ENCODE measurements at regions not wholly inside any gene's neighbourhood (a gene's known extent, or its start where the extent isn't known, plus 50 kb on each side); places are given as distances from the start of the nearest gene placed in this dataset.
"Not testable (repeated sequence)": the region's sequence is repeated elsewhere in the genome, so short reads cannot be mapped to it uniquely, and the experiment has no call there.

DNA sequence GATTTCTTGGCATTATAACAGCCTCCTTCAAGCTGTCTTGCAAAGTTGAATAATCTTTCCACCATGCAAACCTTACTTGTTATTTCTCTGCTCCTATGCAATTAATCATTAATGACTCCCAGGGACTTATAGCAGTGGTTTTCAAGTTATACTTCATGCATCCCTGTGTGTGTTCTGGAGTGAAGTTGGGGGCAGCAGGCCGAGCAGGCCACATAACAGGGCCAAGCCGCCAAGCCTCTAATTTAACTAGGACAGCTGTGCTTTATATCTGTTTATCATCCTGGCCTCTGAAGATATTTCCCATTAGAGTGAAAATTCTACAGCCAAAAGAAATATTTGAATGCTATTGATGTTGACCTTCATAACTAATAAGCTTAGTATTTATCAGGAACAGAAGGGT is 133.5 kb upstream of the PAK3 start:
- no peak for DNase-seq

DNA sequence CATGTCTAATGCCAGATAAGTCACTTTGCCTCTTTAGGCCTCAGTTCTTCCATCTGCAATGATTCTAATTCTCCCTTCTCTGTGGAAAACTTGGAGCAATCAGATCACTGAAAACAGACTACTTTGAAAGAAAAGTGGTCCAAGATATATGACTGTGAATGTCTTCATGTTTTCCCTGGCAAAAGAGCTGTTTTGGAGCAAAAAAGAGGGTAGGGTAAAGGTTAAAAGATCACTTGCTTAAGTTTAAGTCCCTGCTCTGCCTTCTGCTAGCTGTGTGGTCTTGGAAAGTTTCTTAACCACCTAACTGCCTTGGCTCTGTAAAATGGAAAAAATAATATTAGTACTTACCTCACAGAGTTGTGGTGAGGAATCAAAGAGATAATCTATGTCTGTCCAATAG is 140.3 kb upstream of the PAK3 start:
- no peak for DNase-seq

DNA sequence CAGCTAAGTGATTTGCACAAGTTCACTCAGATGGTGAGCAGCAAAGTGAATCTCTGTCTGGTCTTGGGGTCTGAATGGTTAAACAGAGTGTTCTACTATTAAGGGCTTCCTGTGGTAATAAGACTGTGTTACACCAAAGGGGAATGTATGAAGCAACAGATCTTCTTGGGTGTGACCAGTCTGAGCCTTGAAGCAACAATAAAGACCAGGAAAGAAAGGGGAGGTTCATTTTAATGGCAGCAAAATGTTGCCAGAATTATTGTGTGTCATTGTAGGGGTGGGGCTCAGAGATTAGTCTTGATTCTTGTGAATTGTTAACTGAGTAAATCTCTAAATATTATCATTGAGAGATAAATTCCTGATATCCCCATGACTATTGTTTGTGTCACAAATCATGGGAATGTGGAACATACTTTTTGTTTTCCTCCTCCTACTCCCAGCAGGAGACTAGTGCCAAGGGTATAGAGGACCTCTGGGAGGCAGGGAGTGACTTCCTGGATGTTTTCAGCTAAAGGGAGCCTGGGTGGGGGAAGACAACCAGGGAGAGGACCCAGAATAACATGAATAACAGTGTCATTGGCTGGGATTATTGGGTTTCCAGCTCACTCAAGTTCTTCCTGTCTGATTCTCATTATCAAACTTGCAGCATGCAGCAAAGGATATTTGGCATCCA is 141.4 kb upstream of the PAK3 start:
- DNase-seq, result no peak

DNA sequence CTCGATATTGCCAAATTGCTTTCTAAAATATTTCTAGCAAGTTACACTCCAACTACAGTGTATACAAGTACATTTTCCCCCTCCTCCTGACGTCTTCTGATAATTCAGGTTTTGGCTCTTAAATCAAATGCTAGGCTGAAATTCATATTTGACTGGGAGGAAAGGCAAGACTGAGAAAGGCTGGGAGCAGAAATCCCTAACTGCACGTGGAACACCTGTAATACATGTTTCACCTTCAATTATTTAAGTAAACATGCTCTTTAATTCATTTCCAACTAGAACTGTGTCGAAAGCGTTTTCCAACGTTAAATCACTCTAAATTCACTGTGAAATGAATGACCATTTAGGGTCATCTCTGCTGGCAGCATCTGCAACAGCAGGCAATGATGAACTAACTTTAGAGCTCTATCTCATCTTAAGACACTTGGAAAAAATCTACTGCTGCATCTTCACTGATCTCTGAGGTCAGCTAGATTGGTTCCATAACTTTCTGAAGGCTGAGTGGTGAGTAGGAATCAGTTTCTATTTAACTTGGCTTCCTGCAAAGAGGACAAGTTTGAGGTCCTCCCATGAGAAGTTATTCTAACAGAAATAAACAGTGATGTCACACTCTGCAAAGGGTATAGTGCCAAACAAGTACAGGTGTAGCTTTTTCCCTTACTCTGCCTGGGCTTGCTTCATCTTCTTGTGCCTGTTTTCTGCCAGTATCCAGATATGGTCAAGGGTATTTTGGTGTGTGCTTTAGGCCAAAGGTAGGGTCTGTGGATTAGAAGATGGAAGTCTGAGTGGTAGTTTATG is 144.3 kb upstream of the PAK3 start:
- DNase-seq, result no peak

DNA sequence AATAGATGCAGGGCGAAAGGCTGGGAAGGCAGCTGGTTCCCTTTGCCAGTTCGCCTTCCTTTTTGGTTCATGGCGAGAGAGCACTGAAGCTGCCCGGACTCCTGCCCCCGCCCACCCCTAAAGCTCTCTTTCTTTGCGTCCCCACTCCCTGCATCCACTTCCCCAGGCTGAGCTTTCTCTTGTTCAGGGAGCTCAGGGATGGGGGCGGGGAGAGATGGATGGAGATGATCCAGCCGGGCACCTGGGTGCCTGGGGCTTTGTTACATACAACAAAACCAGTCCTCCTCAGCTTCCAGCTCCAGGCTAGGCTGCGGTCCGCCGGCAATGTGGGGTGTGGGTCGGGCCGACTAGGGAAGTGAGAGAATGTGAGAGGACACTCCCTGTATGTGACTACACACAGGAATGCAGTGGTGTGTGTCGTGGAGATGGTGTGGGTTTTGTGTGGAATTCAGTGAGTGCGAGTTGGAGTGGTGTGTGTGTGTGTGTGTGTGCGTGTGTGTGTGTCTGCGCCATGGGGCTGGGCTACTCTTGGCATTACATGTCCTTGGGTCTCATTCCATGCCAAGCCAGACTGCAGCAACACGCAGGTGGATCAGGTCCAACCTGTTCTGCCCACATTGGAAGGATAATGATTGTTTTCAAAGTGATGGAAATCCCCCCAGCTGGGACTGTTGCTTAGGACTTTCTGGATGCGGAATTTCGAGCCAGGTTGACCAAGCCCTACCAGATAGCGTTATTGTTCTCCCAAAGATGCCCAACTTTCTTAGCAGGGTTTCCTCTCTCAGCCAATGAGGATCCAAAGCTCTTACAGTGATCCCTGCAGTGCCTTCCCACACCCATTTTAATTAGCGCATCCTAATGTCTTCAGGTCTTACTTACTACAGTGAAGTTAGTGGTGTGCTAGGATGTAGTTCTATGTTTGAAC is 149.4 kb upstream of the CHRDL1 start:
- no peak for DNase-seq

DNA sequence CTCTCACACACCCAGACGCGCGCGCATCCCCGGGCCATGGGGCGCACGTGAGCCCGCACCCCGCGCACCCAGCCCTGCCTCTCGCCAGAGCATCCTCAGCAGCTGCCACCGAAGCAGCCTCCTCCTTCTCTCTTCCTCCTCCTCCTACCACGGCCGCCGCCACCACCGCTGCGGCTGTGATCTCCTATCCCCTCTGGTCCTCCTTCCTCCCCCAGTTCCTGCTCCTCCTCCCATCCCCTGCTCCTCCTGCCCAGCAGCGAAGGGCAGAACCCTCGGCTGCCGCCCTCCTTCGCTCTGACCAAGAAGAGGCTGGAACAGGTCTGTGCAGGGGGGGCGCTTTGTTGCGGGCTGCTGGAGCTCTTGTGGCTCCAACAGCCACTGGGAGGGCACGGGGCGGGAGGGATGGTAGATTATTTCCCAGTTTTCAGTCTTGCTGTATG is 148.7 kb upstream of the CHRDL1 start:
- no peak for DNase-seq

DNA sequence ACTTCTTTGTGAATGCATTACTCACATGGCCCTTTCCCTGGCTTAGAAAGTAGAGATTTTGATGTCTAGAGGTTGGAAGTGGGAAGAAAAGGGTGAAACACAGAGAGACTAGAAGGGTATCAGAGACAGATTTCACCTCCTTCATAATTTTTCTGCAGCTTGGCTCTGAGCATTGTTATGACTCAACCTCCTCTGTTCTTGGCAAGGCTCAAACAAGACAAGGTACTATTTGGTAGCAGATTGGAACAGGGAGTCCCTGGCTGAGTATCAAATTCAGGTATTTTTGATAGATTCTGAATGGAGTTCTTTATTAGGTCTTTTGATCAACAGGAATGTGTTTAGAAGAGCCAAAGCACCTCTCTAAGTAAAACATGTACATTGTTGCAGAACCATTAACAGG is 146.3 kb upstream of the CHRDL1 start:
- no peak for DNase-seq

DNA sequence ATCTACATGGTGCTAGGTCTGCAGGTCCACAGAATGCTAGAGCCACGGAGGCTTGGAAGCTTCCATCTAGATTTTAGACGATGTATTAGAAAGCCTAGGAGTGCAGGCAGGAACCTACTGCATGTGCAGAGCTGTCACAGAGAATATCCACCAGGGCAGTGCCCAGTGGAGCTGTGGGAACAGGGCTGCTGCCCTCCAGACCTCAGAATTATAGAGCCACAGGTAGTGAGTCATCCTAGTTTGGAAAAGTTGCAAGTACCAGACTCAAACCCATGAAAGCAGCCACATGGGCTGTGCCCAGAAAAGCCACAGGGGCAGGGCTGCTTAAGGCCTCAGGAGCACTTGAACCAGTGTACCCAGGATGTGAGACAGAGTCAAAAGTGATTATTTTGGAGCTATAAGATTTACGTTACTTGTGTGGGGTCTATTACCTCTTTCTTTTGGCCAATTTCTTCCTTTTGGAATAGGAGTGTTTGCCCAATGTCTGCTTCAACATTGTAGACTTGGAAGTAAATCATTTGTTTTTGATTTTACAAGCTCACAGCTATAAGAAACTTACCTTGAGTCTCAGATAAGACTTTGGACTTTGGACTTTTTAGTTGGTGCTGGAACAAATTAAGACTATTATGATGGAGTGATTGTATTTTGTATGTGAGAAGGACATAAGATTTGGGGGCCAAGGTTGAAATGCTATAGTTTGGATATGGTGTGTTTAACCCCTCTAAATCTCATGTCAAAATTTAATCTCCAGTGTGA is 143.5 kb upstream of the CHRDL1 start:
- DNase-seq, result no peak

DNA sequence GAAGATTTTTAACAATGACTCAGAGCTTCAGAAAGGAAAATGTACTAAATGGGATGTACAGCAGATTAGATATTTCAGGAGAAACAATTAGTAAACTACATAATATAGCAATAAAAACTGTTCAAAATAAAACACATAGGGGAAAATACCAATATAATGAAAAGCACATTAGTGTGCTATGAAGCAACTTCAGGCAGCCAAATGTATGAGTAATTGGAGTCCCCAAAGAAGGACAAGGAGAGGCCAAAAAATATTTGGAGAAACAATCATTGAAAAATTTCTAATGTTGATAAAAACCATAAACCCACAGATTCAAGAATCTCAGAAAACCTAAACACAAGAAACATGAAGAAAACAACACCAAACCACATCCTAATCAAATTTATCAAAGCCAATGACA is 129.3 kb upstream of the CHRDL1 start:
- no peak for DNase-seq

DNA sequence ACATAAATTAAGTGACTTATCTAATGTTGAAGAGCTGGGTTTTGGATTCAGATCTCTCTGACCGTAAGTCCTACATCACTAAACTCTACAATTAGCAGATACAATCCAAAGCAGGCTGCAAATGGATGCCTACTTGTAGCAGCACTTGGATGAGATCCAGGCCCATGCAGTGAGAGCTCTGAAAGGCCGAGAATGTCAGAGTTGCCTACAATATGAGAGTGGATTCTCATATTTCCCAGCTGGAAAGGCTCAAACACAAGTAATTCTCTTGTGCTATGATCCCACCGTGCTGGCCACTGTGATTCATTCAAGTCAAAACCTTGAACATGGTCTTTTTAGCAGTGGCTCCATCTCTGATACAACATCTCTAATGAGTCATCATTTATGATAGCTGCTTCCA is 125.4 kb upstream of the CHRDL1 start:
- DNase-seq, result no peak

DNA sequence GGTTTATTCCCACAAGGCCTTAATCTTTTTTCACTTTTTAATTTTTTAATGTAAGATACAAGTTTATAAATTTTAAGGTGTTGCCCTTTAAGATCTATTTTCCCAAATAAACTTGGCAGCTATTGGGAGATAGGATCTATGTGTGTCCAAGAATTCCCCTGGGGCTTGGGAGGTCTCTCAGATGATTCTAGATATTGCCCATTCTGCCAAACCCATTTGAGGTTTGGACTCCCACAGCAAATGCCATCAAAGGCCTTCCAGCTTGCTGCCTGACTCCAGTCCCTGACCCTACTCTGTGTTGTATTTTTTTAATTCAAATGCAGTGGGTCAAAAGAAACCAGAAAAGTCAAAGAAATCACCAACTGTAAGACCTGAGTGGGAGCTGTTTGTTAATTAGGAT is 120.0 kb upstream of the CHRDL1 start:
- DNase-seq, result no peak

DNA sequence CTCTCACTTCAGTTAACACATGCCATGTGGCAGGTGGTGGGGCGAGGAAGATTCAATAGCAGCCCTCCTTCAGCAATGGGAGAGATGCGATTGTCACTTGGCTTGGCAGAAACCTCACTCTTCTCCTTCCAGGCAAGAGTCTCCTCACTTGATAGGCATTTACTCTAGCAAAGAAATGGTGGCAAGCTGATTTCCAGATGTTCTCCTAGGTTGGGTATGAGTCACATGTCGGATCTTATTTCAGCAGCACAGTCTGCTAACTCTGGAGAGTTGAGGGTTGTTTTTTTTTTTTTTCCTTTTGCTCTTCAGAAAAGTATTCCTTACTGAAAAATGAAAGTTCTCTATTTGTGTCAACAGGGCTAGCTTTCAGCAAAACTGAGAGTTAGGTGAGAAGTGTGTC is 119.5 kb upstream of the CHRDL1 start:
- no peak for DNase-seq

DNA sequence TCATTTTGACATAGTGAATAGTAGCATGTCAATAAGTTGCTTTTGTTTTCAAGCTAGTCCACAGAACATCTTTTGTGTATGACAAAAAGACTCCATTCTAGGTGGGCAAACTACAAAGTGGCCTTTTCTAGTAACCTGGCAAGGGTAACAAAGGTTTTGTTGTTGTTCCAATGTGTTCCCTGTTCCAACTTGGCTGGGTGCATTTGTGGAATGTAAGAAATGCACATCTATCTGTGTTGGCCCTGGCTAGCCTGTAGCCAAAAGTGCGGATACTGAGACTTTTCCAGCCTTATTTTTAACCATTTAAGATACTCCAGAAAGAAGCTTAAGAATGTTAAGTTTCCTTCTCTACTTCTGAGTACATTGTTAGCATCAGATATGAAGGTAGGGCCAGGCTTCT is 118.7 kb upstream of the CHRDL1 start:
- DNase-seq, result no peak

DNA sequence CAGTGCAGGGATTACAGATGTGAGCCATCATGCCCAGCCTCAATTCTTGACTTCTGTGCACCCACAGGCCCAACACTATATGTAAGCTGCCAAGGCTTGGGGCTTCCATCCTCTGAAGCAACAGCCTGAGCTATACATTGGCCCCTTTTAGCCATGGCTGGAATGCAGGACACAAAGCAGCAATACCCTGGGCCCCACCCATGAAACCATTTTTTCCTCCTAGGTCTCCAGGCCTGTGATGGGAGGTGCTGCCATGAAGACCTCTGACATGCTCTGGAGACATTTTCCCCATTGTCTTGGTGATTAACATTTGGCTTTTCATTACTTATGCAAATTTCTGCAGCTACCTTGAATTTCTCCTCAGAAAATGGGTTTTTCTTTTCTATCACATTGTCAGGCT is 109.1 kb upstream of the CHRDL1 start:
- not testable (repeated sequence) for DNase-seq

DNA sequence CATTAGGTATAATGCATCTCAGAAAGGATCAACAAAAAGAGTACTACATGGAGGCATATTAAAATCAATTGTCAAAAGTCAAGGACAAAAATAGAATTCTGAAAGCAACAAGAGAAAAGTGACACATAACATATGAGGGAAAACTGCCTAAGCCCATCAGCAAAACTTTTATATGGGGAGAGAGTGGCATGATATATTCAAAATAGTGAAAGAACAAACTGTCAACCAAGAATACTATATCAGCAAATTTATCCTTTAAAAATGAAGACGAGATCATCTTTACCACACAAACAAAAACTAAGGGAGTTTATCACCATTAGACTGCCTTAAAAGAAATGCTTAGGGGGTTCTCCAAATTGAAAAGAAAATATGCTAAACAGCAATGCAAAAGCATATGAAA is 86.4 kb upstream of the CHRDL1 start:
- no peak for DNase-seq

DNA sequence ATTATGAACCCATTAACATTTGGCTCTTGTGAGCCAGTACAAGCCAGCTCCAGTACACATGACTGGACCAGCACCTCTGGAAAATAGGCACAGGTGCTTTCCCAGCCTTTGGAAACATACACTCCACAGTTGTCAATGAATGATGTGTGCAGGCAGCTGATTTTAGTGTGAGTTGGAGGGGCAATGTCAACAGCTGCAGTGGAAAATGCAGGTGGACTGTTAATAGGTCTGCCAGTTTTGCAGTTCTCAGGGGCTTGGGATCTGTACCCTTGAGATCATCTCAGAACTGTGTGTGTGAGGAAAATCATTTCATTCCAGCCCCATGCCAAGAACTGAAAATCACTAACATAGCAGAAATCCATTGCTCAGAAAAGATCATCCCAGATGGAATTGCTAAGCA is 81.7 kb upstream of the CHRDL1 start:
- no peak for DNase-seq

DNA sequence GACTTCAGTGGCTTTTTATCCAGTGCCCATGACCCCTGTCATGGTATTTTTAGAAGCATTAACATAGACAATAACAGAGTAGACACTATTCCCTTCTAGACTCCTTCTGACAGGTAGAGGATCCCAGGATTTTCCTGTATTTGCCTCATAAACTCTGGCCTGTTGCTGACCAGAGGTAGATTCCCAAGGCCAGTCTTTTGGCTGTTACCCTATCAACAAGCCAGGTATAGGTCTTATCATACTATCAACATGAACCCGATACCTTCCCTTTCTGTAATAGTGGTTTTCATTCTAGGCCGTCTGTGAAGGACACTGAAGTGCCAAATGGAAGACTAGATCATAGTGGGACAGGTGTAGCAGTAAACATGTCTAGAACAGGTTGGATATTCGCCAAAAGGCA is 76.2 kb upstream of the CHRDL1 start:
- DNase-seq, result no peak

DNA sequence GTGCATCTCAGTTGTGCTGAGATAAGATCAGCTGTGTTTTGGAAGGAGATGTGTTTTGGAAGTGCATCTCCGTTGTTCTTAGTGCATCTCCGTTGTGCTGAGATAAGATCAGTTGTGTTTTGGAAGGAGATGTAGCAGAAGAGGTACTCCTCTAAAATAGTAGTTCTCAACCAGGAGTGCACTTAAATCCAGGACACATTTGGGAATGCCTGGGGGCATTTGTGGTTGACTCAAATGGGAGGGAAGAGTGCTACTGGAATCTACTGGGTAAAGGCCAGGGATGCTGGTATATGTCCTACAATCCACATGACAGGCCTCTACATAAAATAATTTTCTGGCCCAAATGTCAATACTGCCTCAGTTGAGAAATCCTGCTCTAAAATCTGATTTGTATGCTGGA is 70.8 kb upstream of the CHRDL1 start:
- no peak for DNase-seq

DNA sequence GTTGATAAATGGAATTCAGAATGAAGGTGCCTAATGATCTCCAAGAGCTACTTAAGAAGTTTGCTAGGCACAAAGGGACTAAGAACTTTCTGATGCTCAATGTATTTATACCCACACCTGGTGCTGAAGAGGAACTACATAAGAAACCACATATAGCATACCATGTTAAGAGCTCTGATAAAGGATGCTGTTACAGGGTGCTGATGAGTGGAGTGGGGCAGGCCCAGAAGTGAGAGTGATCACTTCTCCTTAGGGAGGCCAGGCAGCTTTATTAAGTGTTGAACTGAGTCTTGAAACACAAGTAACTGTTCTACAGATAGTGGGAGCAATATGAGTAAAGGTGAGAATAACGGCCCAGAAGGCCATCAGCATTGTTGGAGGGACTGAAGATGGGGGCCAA is 68.3 kb upstream of the CHRDL1 start:
- DNase-seq, result no peak

DNA sequence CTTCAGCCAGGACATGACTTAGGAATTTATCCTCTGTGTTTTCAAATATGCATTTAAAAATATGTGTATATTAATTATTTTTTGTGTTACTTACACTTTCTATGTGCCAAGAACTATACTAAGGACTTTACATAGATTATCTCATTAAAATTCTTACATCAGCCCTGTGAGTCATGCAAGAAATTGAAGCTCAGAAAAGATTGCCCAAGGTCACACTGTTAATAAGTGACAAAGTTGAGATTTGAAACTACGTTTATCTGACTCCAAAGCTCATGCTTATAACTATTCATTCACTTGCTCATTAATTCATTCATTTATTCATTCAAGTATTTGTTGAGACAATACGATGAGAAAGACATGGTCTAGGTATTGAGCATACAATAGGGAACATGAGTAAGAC is 62.9 kb upstream of the CHRDL1 start:
- DNase-seq, result no peak

DNA sequence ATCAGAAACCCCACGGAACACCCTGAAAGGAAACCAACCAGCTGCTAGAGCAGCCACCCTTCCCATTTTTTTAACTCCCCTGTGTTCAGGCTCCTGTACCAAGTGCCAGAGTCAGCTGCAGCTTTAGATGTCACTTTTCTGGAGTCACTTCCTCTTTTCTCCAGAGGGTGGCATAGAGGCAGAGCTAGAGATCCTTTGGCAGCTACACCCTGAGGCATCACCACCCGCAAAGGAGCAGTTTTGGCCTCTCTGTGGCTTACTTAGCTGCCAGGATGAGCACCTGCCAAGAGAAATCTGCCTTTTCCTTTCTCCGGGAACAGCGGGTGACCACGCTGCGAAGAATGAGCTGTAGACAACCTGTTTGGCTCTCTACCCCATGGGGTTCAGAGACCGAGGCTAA is 58.0 kb upstream of the CHRDL1 start:
- no peak for DNase-seq

DNA sequence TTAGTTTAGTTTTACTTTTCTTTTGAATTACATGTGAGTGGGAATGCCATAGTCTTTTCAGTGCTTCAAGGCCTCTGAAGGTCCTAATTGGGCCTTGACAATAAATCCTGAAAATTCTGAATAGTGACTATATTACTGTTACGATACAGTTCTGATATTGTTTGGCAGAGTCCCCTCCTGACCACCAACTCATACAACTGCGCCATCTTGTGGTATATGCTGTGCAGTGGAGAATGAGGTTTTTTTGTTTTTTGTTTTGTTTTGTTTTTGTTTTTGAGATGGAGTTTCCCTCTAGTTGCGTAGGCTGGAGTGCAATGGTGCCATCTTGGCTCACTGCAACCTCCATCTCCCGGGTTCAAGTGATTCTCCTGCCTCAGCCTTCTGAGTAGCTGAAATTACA is 56.6 kb upstream of the CHRDL1 start:
- no peak for DNase-seq

DNA sequence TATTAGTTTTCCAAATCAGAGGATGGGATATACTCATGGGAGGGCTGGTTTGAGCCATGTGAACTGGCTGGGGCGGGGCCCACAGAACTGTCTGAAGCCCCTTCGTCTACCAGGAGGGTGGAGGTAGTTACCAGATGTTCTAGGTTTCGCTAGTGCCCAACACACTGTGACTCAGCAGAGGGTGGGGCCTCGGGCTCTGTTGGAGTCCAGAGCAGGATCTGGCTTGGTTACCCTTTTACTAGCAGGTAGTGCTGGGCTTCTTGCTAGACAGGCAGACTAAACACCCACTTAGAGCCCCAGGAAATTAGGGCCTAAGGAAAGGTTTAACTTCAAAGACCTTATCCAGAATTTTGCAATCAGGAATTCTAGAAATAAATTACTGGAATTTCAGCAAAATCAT is 56.2 kb upstream of the CHRDL1 start:
- DNase-seq, result no peak
